C4-2B (cell line): ENCODE measurements at regions not wholly inside any gene's neighbourhood (a gene's known extent, or its start where the extent isn't known, plus 50 kb on each side); places are given as distances from the start of the nearest gene placed in this dataset.

ENCODE experiments used
- CTCF ChIP-seq: fragments of 450-650 bp; conservative IDR thresholded peaks from 2 replicates; pipeline ENCODE4 v1.5.1; 2017; ENCODE audit warnings: mild to moderate bottlenecking
- ZFX ChIP-seq: fragments of 450-650 bp; IDR thresholded peaks from 2 replicates; pipeline ENCODE4 v1.6.1; 2017

- TF ChIP-seq CTCF (no peak), ZFX (no peak)
Measured at GRCh38 chr14:30284808-30285207, 274.1 kb upstream of the G2E3 start.
